Sigmoid colon (tissue), 6 donors: ENCODE measurements at regions not wholly inside any gene's neighbourhood (a gene's known extent, or its start where the extent isn't known, plus 50 kb on each side); places are given as distances from the start of the nearest gene placed in this dataset.

Experiments used
- DNase-seq: peaks from one replicate; pipeline ENCODE4 v3.0.0-alpha.2; 2019
- H3K27ac ChIP-seq, 4 donors: fragments of 200-600 bp; sonication (generic); one replicate each; pipeline ENCODE4 v1.5.1; 2016 to 2019; ENCODE audit warnings: mild to moderate bottlenecking in 1 of 4
- H3K27me3 ChIP-seq, 3 donors: fragments of 200-600 bp; sonication (generic); one replicate each; pipeline ENCODE4 v1.5.1; 2019; ENCODE audit warnings: mild to moderate bottlenecking in 1 of 3
- H3K36me3 ChIP-seq, 4 donors: fragments of 200-600 bp; sonication (generic); one replicate each; pipeline ENCODE4 v1.5.1; 2016 to 2019
- H3K4me1 ChIP-seq, 4 donors: fragments of 200-600 bp; sonication (generic); one replicate each; pipeline ENCODE4 v1.5.1; 2017 to 2019
- H3K4me3 ChIP-seq, 4 donors: fragments of 200-600 bp; sonication (generic); one replicate each; pipeline ENCODE4 v1.5.1; 2017 to 2019; ENCODE audit warnings: mild to moderate bottlenecking in 2 of 4, moderate library complexity in 1 of 4
- H3K9me3 ChIP-seq, 4 donors: fragments of 200-600 bp in 3 of 4; sonication (generic) in 3 of 4; one replicate each; pipeline versions ENCODE4 v1.5.1 to v1.6.1; 2013 to 2019
- EP300 ChIP-seq, 4 donors: sonication (generic); formaldehyde crosslinking; IDR thresholded peaks; one replicate each; pipeline ENCODE4 v1.6.1; 2017; ENCODE audit warnings: antibody characterized with exemption in 4 of 4
- POLR2A ChIP-seq, 2 donors: fragments of 450-650 bp; IDR thresholded peaks; one replicate each; pipeline ENCODE4 v1.6.1; 2016; ENCODE audit warnings: antibody characterized with exemption in 2 of 2, mild to moderate bottlenecking in 2 of 2, moderate library complexity in 2 of 2
- POLR2AphosphoS5 ChIP-seq, 4 donors: sonication (generic); formaldehyde crosslinking; IDR thresholded peaks; one replicate each; pipeline ENCODE4 v1.6.1; 2017; ENCODE audit warnings: antibody characterized with exemption in 4 of 4
- WGBS, 2 donors: extraction: QIAGEN DNeasy Blood & Tissue Kit; methylation state at CpG; one replicate each; pipeline ENCODE4 v1.1.7; 2013; 5-methylcytosine and 5-hydroxymethylcytosine counted together
- intact Hi-C: fragments of 100-400 bp; cut with DNase I; formaldehyde crosslinking; loops from one replicate; pipeline ENCODE4 v1.15.1; 2023
- TF ChIP-seq, protein P1 (sequence below), 4 experiments: fragments of 450-650 bp in 3 of 4; fragments of 200-600 bp in 1 of 4; IDR thresholded peaks; one replicate each; pipeline ENCODE4 v1.5.1; 2016 to 2019; ENCODE audit warnings: antibody characterized with exemption in 4 of 4, mild to moderate bottlenecking in 3 of 4, moderate library complexity in 2 of 4
- donor health status: healthy with polysubstance abuse.
- donor health status: healthy.

DNA sequence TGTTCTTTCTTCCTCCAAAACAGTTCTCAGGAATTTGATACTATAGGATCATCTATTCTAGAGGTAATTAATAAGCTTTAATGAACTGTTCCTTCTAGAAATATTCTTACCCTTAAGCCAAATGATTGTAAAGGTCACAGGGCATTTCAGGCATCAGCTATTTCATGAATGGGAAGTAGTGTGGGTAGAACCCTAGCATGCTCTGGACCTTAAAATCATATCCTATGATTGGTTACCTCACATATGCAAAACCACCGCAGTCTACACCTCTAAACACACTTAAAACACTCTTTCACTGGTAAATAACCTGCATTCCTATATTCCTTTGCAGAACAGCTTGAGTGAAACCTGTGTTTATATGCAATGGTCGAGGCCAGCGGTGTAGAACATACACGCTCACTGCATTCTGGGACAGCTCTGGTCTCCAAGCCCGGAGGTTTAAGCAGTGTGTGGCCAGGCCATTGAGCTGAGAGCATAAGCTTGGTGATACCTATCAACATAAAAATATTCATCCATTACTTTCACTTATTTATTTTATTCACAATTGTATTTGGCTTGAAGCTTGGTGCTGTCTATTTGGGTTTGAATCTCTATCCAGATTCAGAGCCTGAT lies 87.7 kb upstream of the RASGRP1 start:
- TF ChIP-seq EP300 (IDR thresholded peaks at IDR 0.05) (no peak), POLR2A (IDR thresholded peaks at IDR 0.05) (no peak), POLR2AphosphoS5 (IDR thresholded peaks at IDR 0.05) (no peak)
- TF ChIP-seq, protein P1, sequence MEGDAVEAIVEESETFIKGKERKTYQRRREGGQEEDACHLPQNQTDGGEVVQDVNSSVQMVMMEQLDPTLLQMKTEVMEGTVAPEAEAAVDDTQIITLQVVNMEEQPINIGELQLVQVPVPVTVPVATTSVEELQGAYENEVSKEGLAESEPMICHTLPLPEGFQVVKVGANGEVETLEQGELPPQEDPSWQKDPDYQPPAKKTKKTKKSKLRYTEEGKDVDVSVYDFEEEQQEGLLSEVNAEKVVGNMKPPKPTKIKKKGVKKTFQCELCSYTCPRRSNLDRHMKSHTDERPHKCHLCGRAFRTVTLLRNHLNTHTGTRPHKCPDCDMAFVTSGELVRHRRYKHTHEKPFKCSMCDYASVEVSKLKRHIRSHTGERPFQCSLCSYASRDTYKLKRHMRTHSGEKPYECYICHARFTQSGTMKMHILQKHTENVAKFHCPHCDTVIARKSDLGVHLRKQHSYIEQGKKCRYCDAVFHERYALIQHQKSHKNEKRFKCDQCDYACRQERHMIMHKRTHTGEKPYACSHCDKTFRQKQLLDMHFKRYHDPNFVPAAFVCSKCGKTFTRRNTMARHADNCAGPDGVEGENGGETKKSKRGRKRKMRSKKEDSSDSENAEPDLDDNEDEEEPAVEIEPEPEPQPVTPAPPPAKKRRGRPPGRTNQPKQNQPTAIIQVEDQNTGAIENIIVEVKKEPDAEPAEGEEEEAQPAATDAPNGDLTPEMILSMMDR (IDR thresholded peaks at IDR 0.05), result no peak
- WGBS, 2 donors, result 70 to 88% methylated on average over 5 of the region's 5 CpGs

DNA sequence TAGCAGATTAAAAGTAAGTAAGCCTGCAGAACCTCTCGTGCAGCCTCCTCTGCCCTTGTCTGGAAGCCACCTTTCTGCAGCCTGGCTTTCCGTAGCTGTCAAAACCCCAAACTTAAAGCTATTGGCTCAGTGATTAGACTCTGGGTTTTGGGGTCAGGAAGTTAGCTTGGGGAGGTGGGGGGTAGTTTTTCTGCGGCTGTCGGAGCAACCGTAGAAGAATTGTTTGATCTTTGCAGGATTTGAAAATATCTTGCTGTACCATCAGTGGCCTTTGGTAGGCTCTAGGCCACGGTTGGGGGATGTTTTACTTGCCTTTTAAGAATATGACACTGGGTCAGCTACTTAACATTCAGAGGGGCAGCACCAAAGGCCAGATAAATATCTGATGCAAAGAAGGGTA lies 88.4 kb upstream of the RASGRP1 start:
- WGBS, 2 donors, result 41 to 81% methylated on average over 6 of the region's 6 CpGs
- intact Hi-C loops, result no loop called here
- no peaks in the 10 kb centered on the region for H3K36me3 ChIP-seq
- no peaks in the 10 kb centered on the region for H3K9me3 ChIP-seq
- peaks cover 0 to 2% (median 0%) of the 10 kb centered on the region in 3 donors for H3K27me3 ChIP-seq
- no peak overlapping the region for H3K27ac ChIP-seq
- DNase-seq, result no peak
- H3K4me3 ChIP-seq, result no peak overlapping the region
- no peaks in the 10 kb centered on the region for H3K4me1 ChIP-seq
- no peak for TF ChIP-seq POLR2AphosphoS5 (IDR thresholded peaks at IDR 0.05)

More for the DNA sequence above, 87.7 kb upstream of the RASGRP1 start:
- Histone ChIP-seq H3K4me1 (no peaks in the 10 kb centered on the region), H3K9me3 (no peaks in the 10 kb centered on the region), H3K36me3 (no peaks in the 10 kb centered on the region), H3K27me3 (peaks cover 0 to 2% (median 0%) of the 10 kb centered on the region in 3 donors), H3K27ac (no peak overlapping the region), H3K4me3 (no peak overlapping the region)
- intact Hi-C loops, result no loop called here
- no peak for DNase-seq

DNA sequence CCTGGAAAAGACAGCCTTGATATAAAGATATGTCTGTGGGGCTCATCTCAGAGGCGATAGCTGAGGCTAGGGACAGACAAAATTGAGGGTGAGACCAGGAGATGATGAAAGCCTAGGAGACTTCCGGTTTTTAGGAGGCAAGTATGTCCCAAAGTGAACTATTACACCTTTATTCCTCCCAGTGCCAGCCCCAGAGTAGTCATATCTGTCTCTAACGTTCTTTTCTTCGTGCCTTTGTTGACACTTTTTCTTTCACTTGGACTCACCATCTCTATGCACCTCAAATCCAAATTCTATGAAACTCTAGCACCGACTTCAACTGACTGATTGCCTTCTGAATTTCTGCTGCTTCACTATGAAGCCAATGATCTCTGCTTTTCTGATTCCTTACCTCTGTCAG lies 93.8 kb upstream of the RASGRP1 start:
- no peaks in the 10 kb centered on the region for H3K9me3 ChIP-seq
- WGBS, 2 donors, result 76 to 85% methylated on average over 5 of the region's 5 CpGs
- H3K4me3 ChIP-seq, result no peak overlapping the region
- no peaks in the 10 kb centered on the region for H3K36me3 ChIP-seq
- H3K4me1 ChIP-seq, result no peaks in the 10 kb centered on the region
- TF ChIP-seq, protein P1 (IDR thresholded peaks at IDR 0.05), result no peak
- TF ChIP-seq EP300 (IDR thresholded peaks at IDR 0.05) (no peak), POLR2AphosphoS5 (IDR thresholded peaks at IDR 0.05) (no peak), POLR2A (IDR thresholded peaks at IDR 0.05) (no peak)
- no peaks in the 10 kb centered on the region for H3K27me3 ChIP-seq
- intact Hi-C loops, result no loop called here
- no peak for DNase-seq
- H3K27ac ChIP-seq, result no peak overlapping the region

DNA sequence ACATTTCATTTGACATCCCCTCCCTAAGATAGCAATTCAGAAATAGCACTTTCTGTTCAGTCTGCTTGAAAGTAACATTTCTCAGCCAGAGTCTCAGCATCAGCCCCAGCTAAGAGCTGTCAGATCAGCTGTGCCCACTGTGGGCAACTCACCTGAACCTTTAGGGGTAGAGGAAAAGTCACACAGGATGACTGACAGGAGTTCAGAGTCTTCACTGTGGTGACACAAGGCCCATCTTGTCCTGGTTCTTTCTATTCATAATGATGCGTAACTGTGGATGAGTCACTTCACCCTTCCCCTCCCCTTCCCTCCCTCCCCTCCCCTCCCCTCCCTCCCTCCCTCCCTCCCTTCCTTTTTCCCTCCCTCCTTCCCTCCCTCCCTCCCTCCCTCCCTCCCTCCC lies 96.1 kb upstream of the RASGRP1 start:
- DNase-seq, result no peak
- WGBS, 2 donors, result 69 to 73% methylated on average over 1 of the region's 1 CpG
- Histone ChIP-seq H3K4me3 (no peak overlapping the region), H3K9me3 (no peaks in the 10 kb centered on the region), H3K27me3 (no peaks in the 10 kb centered on the region), H3K36me3 (no peaks in the 10 kb centered on the region), H3K4me1 (no peaks in the 10 kb centered on the region), H3K27ac (no peak overlapping the region)
- intact Hi-C loops, result no loop called here
- TF ChIP-seq, protein P1 (IDR thresholded peaks at IDR 0.05), result no peak

DNA sequence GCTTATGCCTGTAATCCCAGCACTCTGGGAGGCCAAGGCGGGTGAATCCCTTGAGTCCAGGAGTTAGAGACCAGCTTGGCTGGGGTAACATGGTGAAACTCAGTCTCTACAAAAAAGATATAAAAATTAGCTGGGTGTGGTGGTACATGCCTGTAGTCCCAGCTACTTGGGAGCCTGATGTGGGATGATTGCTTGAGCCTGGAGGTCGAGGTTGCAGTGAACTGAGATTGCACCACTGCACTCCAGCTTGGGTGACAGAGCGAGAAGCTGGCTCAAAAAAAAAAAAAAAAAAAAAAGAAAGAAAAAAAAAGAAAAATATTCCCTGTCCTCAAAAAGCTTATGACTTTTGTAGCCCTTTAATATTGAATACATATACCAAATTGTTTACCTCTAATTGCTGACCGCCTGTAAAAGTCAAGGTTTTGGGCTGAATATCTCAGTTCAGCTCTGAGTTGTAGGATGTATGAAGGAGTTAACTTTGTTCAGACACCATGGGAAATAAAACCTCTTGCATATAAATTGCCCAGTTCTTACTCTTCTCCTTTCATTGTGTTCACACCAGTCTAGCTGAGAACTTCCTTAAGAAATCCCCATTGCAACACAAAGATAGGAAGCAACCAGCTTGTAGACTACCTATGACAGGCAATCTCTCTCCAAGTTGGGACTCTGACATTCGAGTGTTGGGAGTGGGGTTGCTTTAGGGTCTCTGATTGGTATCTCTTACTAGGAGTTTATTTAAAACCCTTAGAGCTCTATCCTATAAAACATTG lies 97.6 kb upstream of the RASGRP1 start:
- Histone ChIP-seq H3K27me3 (no peaks in the 10 kb centered on the region), H3K36me3 (no peaks in the 10 kb centered on the region), H3K4me3 (no peak overlapping the region), H3K9me3 (no peaks in the 10 kb centered on the region), H3K4me1 (no peaks in the 10 kb centered on the region), H3K27ac (no peak overlapping the region)
- WGBS, 2 donors, result 80 to 82% methylated on average over 5 of the region's 5 CpGs
- no peak for DNase-seq
- intact Hi-C loops, result no loop called here
- TF ChIP-seq POLR2A (IDR thresholded peaks at IDR 0.05) (no peak), POLR2AphosphoS5 (IDR thresholded peaks at IDR 0.05) (no peak), EP300 (IDR thresholded peaks at IDR 0.05) (no peak)
- TF ChIP-seq, protein P1 (IDR thresholded peaks at IDR 0.05), result no peak
